IMR-90 (cell line): ENCODE measurements at regions not wholly inside any gene's neighbourhood (a gene's known extent, or its start where the extent isn't known, plus 50 kb on each side); places are given as distances from the start of the nearest gene placed in this dataset.

Experiments used
- ATAC-seq: fragments of 200-7000 bp; cut with Tn5 transposase; 2 replicates; pipeline ENCODE4 v1.9.1; 2020; ENCODE audit warnings: low read depth, mild to moderate bottlenecking, moderate library complexity
- BruUV-seq: library from RNA; stranded (reverse); fragments of 400-500 nt; replicated peaks from 2 replicates; lab custom pipeline; 2021; lab: Mats Ljungman, UMichigan
- CTCF ChIA-PET: fragments of 300-600 bp; formaldehyde crosslinking; extraction: SDS; loops from one replicate; lab custom pipeline; 2021; ENCODE audit warnings: antibody characterized with exemption; lab: Yijun Ruan, JAX
- POLR2A ChIA-PET: fragments of 300-600 bp; sonication (Branson Sonifier 250); formaldehyde crosslinking; loops from one replicate; lab custom pipeline; 2022; ENCODE audit warnings: antibody characterized with exemption; ENCODE audit not compliant: unreplicated experiment; lab: Charles Lee
- DNase-seq: peaks from one replicate; pipeline ENCODE4 v3.0.0; 2013
- H2AFZ ChIP-seq: replicated peaks from 2 replicates; pipeline ENCODE3; 2013; ENCODE audit warnings: low read length, mild to moderate bottlenecking; ENCODE audit not compliant: poor library complexity
- H2AK5ac ChIP-seq: 2 replicates; pipeline ENCODE4 v1.6.1; 2013; ENCODE audit warnings: low read depth, low read length, inconsistent platforms
- H2AK9ac ChIP-seq: replicated peaks from 2 replicates; pipeline ENCODE3; 2013; ENCODE audit warnings: mild to moderate bottlenecking, low read depth, low read length, moderate library complexity; ENCODE audit not compliant: poor library complexity
- H2BK120ac ChIP-seq: 2 replicates; pipeline ENCODE4 v1.6.1; 2013; ENCODE audit warnings: low read depth, low read length, inconsistent platforms
- H2BK15ac ChIP-seq: 3 replicates; pipeline ENCODE4 v1.6.1; 2013; ENCODE audit warnings: low read depth, low read length, inconsistent platforms
- H2BK20ac ChIP-seq: 2 replicates; pipeline ENCODE4 v1.6.1; 2013; ENCODE audit warnings: low read depth, mild to moderate bottlenecking, inconsistent platforms, low read length, moderate library complexity
- H2BK5ac ChIP-seq: 2 replicates; pipeline ENCODE4 v1.6.1; 2013; ENCODE audit warnings: mild to moderate bottlenecking, low read depth, low read length, inconsistent platforms; ENCODE audit not compliant: poor library complexity, severe bottlenecking
- H3K14ac ChIP-seq: replicated peaks from 2 replicates; pipeline ENCODE4 v1.6.1; 2013; ENCODE audit warnings: low read depth, low read length, inconsistent platforms
- H3K18ac ChIP-seq: 2 replicates; pipeline ENCODE4 v1.6.1; 2013; ENCODE audit warnings: low read depth, low read length, control low read depth
- H3K23ac ChIP-seq: 2 replicates; pipeline ENCODE4 v1.6.1; 2013; ENCODE audit warnings: low read depth, low read length, inconsistent platforms
- H3K27ac ChIP-seq: 2 replicates; pipeline ENCODE4 v1.5.1; 2013; ENCODE audit warnings: mild to moderate bottlenecking, control low read depth, low read length; ENCODE audit not compliant: insufficient read depth
- H3K27me3 ChIP-seq: 2 replicates; pipeline ENCODE4 v1.6.1; 2013; ENCODE audit warnings: low read length; ENCODE audit not compliant: control insufficient read depth, insufficient read depth
- H3K36me3 ChIP-seq: 2 replicates; pipeline ENCODE4 v1.6.1; 2013; ENCODE audit warnings: low read length, mixed read lengths; ENCODE audit not compliant: control insufficient read depth, insufficient read depth
- H3K4ac ChIP-seq: 2 replicates; pipeline ENCODE4 v1.6.1; 2013; ENCODE audit warnings: low read depth, low read length, inconsistent platforms
- H3K4me1 ChIP-seq: 2 replicates; pipeline ENCODE4 v1.6.1; 2013; ENCODE audit warnings: low read length, mixed read lengths; ENCODE audit not compliant: control insufficient read depth, insufficient read depth
- H3K4me2 ChIP-seq: 2 replicates; pipeline ENCODE4 v1.6.1; 2013; ENCODE audit warnings: low read depth, mild to moderate bottlenecking, control low read depth, low read length, moderate library complexity
- H3K4me3 ChIP-seq: 2 replicates; pipeline ENCODE4 v1.5.1; 2013; ENCODE audit warnings: low read depth, mild to moderate bottlenecking, control low read depth, low read length, moderate library complexity; ENCODE audit not compliant: insufficient read depth
- H3K56ac ChIP-seq: 2 replicates; pipeline ENCODE4 v1.6.1; 2013; ENCODE audit warnings: low read length, inconsistent platforms; ENCODE audit not compliant: insufficient read depth; ENCODE audit errors: extremely low read depth
- H3K79me1 ChIP-seq, 2 experiments: 2 replicates each; pipeline ENCODE4 v1.6.1; 2013; ENCODE audit warnings: low read length in 2 of 2, inconsistent platforms in 1 of 2, low read depth in 1 of 2
- H3K9ac ChIP-seq: 2 replicates; pipeline ENCODE4 v1.6.1; 2013; ENCODE audit warnings: low read depth, low read length, control low read depth
- H3K9me1 ChIP-seq: 2 replicates; pipeline ENCODE4 v1.6.1; 2013; ENCODE audit warnings: low read length, inconsistent platforms; ENCODE audit not compliant: insufficient read depth
- H3K9me3 ChIP-seq: 2 replicates; pipeline ENCODE4 v1.6.1; 2013; ENCODE audit warnings: low read length; ENCODE audit not compliant: control insufficient read depth, insufficient read depth
- H4K20me1 ChIP-seq: 2 replicates; pipeline ENCODE4 v1.6.1; 2013; ENCODE audit warnings: low read length, inconsistent platforms; ENCODE audit not compliant: insufficient read depth
- H4K5ac ChIP-seq: 2 replicates; pipeline ENCODE4 v1.6.1; 2013; ENCODE audit warnings: mild to moderate bottlenecking, low read depth, low read length, control low read depth
- H4K8ac ChIP-seq, 2 experiments: 2 replicates each; pipeline ENCODE4 v1.6.1; 2013; ENCODE audit warnings: low read depth in 2 of 2, low read length in 2 of 2, control low read depth in 1 of 2, inconsistent platforms in 1 of 2
- H4K91ac ChIP-seq: 2 replicates; pipeline ENCODE4 v1.6.1; 2013; ENCODE audit warnings: low read depth, low read length, inconsistent platforms; ENCODE audit not compliant: insufficient read depth
- BHLHE40 ChIP-seq: fragments of 150-350 bp; IDR thresholded peaks from 2 replicates; pipeline ENCODE4 v1.6.1; 2016; ENCODE audit warnings: mild to moderate bottlenecking, low read depth, low read length
- ELK1 ChIP-seq: fragments of 150-350 bp; IDR thresholded peaks from 2 replicates; pipeline ENCODE4 v1.6.1; 2016; ENCODE audit warnings: low read depth, mild to moderate bottlenecking, low read length, moderate library complexity, borderline replicate concordance
- POLR2A ChIP-seq: IDR thresholded peaks from 2 replicates; pipeline ENCODE4 v1.6.1; 2012; ENCODE audit warnings: mild to moderate bottlenecking, low read depth, low read length
- USF2 ChIP-seq: fragments of 150-350 bp; IDR thresholded peaks from 2 replicates; pipeline ENCODE4 v1.6.1; 2017; ENCODE audit warnings: mild to moderate bottlenecking, antibody characterized with exemption, low read length, low read depth
- WGBS, 2 experiments: methylation state at CpG; one replicate each; pipeline versions ENCODE4 v1.1.5 to v1.1.7; 2013; ENCODE audit warnings: missing lambda C conversion rate in 2 of 2; ENCODE audit not compliant: insufficient read length in 1 of 2; ENCODE audit errors: extremely low coverage in 2 of 2; 5-methylcytosine and 5-hydroxymethylcytosine counted together
- dilution Hi-C: fragments of 300-500 bp; cut with HindIII; formaldehyde crosslinking; loops from one replicate; pipeline ENCODE4 v1.14.3; 2018; ENCODE audit warnings: low sequenced_read_pairs; ENCODE audit not compliant: unreplicated experiment
- in situ Hi-C: fragments of 300-500 bp; cut with MboI; formaldehyde crosslinking; loops from 3 replicates; pipeline ENCODE4 v1.14.3; 2019; ENCODE audit warnings: low sequenced_read_pairs, inconsistent platforms, mixed read lengths
- intact Hi-C: fragments of 100-400 bp; cut with micrococcal nuclease; formaldehyde crosslinking; loops from 2 replicates; pipeline ENCODE4 v1.10.0; 2022

GRCh38 chr6:71465096-71465495 lies 176.5 kb downstream of the OGFRL1 start:
- POLR2A ChIA-PET, result no interaction called here
- Histone ChIP-seq H2BK15ac (no peak overlapping the region), H3K4me2 (no peak overlapping the region), H2BK20ac (no peak overlapping the region), H4K20me1 (no peaks in the 10 kb centered on the region), H3K27ac (no peak overlapping the region), H4K8ac (no peak overlapping the region), H3K9ac (no peak overlapping the region), H3K18ac (no peak overlapping the region), H2AK9ac (no peak overlapping the region), H3K36me3 (no peaks in the 10 kb centered on the region), H3K56ac (no peak overlapping the region), H3K14ac (no peak overlapping the region), H4K91ac (no peak overlapping the region), H3K79me1 (no peaks in the 10 kb centered on the region), H4K5ac (no peak overlapping the region), H2AK5ac (no peak overlapping the region), H3K23ac (no peak overlapping the region), H3K27me3 (no peaks in the 10 kb centered on the region), H3K9me3 (peaks cover 3% of the 10 kb centered on the region; the same call in 1 of the 2 replicates), H3K4me3 (no peak overlapping the region), H3K4ac (no peak overlapping the region), H3K4me1 (peaks cover 11% of the 10 kb centered on the region), H2AFZ (no peak overlapping the region), H2BK5ac (no peak overlapping the region), H2BK120ac (no peak overlapping the region), H3K9me1 (peaks cover 3% of the 10 kb centered on the region; the same call in 1 of the 2 replicates)
- dilution Hi-C loops, result no loop called here
- ATAC-seq (no peak), DNase-seq (no peak)
- WGBS, 2 experiments, result no CpG with 5 or more reads among the region's 1 CpG
- intact Hi-C loops, result loop anchor here (5.0 kb wide), 2 partner anchors 42 to 43 kb away; no protein-coding TSS in a partner anchor
- TF ChIP-seq USF2 (no peak), POLR2A (no peak), BHLHE40 (no peak), ELK1 (no peak)
- BruUV-seq, result no TSS peak
- in situ Hi-C loops, result no loop called here
- CTCF ChIA-PET, result no interaction called here
